Loucy (cell line): ENCODE measurements at regions not wholly inside any gene's neighbourhood (a gene's known extent, or its start where the extent isn't known, plus 50 kb on each side); places are given as distances from the start of the nearest gene placed in this dataset.
A peak's percentile ranks its signal among the peaks of the same experiment; 100 is the strongest.
"Not testable (repeated sequence)": the region's sequence is repeated elsewhere in the genome, so short reads cannot be mapped to it uniquely, and the experiment has no call there.

ENCODE experiments used
- H2AFZ ChIP-seq: fragments of 200-600 bp; sonication (generic); 2 replicates; pipeline ENCODE4 v1.6.0; 2016; ENCODE audit warnings: antibody characterized with exemption, mild to moderate bottlenecking, low read length, moderate library complexity
- H3F3A ChIP-seq: fragments of 200-600 bp; 2 replicates; pipeline ENCODE4 v1.6.0; 2016; ENCODE audit warnings: antibody characterized with exemption, low read depth, mild to moderate bottlenecking
- H3K27me3 ChIP-seq: fragments of 200-600 bp; sonication (generic); 2 replicates; pipeline ENCODE4 v1.6.1; 2014; ENCODE audit warnings: low read length, mild to moderate bottlenecking; ENCODE audit not compliant: insufficient read depth, poor library complexity, severe bottlenecking
- H3K36me3 ChIP-seq: fragments of 200-600 bp; sonication (generic); 2 replicates; pipeline ENCODE4 v1.6.1; 2016; ENCODE audit warnings: low read length; ENCODE audit not compliant: insufficient read depth
- H3K4me1 ChIP-seq: fragments of 200-600 bp; sonication (generic); 2 replicates; pipeline ENCODE4 v1.5.1; 2014; ENCODE audit warnings: low read length, mild to moderate bottlenecking; ENCODE audit not compliant: insufficient read depth, poor library complexity, severe bottlenecking
- H3K4me2 ChIP-seq: fragments of 200-600 bp; sonication (generic); 2 replicates; pipeline ENCODE4 v1.6.0; 2014; ENCODE audit warnings: antibody characterized with exemption, low read length, low read depth, mild to moderate bottlenecking; ENCODE audit not compliant: poor library complexity, severe bottlenecking
- H3K4me3 ChIP-seq: fragments of 200-600 bp; sonication (generic); 2 replicates; pipeline ENCODE4 v1.5.1; 2014; ENCODE audit warnings: low read length, mild to moderate bottlenecking, mixed read lengths; ENCODE audit not compliant: poor library complexity, severe bottlenecking
- H3K79me2 ChIP-seq: fragments of 200-600 bp; sonication (generic); 2 replicates; pipeline ENCODE4 v1.6.1; 2014; ENCODE audit warnings: low read length; ENCODE audit not compliant: insufficient read depth
- H3K9ac ChIP-seq: fragments of 200-600 bp; sonication (generic); 2 replicates; pipeline ENCODE4 v1.6.0; 2014; ENCODE audit warnings: mild to moderate bottlenecking, low read depth, low read length, moderate library complexity; ENCODE audit not compliant: poor library complexity, severe bottlenecking
- H3K9me2 ChIP-seq: fragments of 200-600 bp; sonication (generic); replicated peaks from 2 replicates; pipeline ENCODE4 v1.6.1; 2016; ENCODE audit warnings: low read depth, low read length, mixed read lengths
- H3K9me3 ChIP-seq: fragments of 200-600 bp; sonication (generic); 2 replicates; pipeline ENCODE4 v1.6.1; 2014; ENCODE audit warnings: mild to moderate bottlenecking, antibody characterized with exemption, low read length, low read depth; ENCODE audit not compliant: insufficient read depth
- H4K20me1 ChIP-seq: fragments of 200-600 bp; sonication (generic); 2 replicates; pipeline ENCODE4 v1.6.0; 2014; ENCODE audit warnings: antibody characterized with exemption, low read length, mild to moderate bottlenecking; ENCODE audit not compliant: insufficient read depth, poor library complexity, severe bottlenecking
- EZH2phosphoT487 ChIP-seq: fragments of 200-600 bp; IDR thresholded peaks from 2 replicates; pipeline ENCODE4 v1.6.1; 2018; ENCODE audit warnings: antibody characterized with exemption, mild to moderate bottlenecking, moderate library complexity, borderline replicate concordance
- TF ChIP-seq, protein P1 (sequence below): fragments of 200-600 bp; sonication (generic); conservative IDR thresholded peaks from 2 replicates; pipeline ENCODE4 v1.5.1; 2014; ENCODE audit warnings: mild to moderate bottlenecking, antibody characterized with exemption, low read length

DNA sequence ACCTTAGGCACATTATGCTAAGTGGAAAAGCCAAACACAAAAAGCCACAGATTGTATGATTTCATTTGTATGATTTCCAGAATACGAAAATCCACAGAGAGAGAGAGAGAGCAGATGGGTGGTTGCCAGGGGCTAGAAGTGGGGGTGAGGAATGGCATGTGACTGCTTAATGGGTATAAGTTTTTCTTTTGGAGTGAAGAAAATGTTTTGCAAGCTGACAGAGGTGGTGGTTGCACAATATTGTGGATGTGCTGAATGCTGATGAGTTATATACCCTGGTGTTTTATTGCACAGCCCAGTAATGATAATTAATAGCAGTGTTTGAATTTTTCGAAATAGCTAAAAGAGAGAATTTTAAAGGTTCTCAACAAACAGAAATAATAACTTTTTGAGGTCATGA, 386.1 kb upstream of the HS3ST1 start:
- Histone ChIP-seq H3K9me3 (no peaks in the 10 kb centered on the region), H3K4me2 (no peak overlapping the region), H3K36me3 (no peaks in the 10 kb centered on the region), H3K9me2 (no peaks in the 10 kb centered on the region), H3F3A (no peaks in the 10 kb centered on the region), H4K20me1 (no peaks in the 10 kb centered on the region), H3K4me3 (no peak overlapping the region), H3K9ac (no peak overlapping the region), H3K27me3 (no peaks in the 10 kb centered on the region), H3K79me2 (no peaks in the 10 kb centered on the region), H2AFZ (no peak overlapping the region), H3K4me1 (no peaks in the 10 kb centered on the region)
- no peak for TF ChIP-seq EZH2phosphoT487
- TF ChIP-seq, protein P1, sequence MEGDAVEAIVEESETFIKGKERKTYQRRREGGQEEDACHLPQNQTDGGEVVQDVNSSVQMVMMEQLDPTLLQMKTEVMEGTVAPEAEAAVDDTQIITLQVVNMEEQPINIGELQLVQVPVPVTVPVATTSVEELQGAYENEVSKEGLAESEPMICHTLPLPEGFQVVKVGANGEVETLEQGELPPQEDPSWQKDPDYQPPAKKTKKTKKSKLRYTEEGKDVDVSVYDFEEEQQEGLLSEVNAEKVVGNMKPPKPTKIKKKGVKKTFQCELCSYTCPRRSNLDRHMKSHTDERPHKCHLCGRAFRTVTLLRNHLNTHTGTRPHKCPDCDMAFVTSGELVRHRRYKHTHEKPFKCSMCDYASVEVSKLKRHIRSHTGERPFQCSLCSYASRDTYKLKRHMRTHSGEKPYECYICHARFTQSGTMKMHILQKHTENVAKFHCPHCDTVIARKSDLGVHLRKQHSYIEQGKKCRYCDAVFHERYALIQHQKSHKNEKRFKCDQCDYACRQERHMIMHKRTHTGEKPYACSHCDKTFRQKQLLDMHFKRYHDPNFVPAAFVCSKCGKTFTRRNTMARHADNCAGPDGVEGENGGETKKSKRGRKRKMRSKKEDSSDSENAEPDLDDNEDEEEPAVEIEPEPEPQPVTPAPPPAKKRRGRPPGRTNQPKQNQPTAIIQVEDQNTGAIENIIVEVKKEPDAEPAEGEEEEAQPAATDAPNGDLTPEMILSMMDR, result no peak

DNA sequence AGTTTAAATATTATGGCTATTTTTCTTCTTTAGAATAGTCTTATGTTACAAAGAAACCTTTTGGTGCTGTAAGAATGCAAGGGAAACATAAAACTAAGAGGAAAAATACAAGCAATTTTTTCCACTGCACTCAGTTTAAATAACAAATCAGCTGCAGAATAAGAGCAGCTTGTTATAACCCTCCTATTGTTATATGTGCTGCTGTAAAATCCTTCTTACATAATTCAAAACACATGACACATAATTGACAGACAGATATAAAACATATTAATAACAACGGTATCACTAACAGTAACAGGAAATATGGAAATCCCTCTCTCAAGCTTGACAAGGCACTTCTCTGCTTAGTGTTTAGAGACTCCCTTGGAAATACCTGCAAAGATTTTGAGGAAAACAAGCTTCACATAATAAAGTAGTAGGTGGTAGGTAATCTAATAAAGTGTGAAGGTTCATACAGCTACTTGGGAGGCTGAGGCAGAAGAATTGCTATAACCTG, 385.3 kb upstream of the HS3ST1 start:
- Histone ChIP-seq H3K4me3 (no peak overlapping the region), H3K9me3 (no peaks in the 10 kb centered on the region), H4K20me1 (no peaks in the 10 kb centered on the region), H3K4me1 (no peaks in the 10 kb centered on the region), H2AFZ (no peak overlapping the region), H3K4me2 (no peak overlapping the region), H3K9me2 (no peaks in the 10 kb centered on the region), H3F3A (no peaks in the 10 kb centered on the region), H3K79me2 (no peaks in the 10 kb centered on the region), H3K9ac (no peak overlapping the region), H3K27me3 (no peaks in the 10 kb centered on the region), H3K36me3 (no peaks in the 10 kb centered on the region)
- no peak for TF ChIP-seq EZH2phosphoT487
- TF ChIP-seq, protein P1, result no peak

DNA sequence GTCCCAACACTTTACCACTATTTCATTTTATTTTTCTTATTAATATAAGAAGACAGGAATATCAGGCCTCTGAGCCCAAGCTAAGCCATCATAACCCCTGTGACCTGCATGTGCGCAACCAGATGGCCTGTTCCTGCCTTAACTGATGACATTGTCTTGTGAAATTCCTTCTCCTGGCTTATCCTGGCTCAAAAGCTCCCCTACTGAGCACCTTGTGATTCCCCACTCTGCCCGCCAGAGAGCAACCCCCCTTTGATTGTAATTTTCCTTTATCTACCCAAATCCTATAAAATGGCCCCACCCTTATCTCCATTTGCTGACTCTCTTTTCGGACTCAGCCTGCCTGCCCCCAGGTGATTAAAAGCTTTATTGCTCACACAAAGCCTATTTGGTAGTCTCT, 382.8 kb upstream of the HS3ST1 start:
- not testable (repeated sequence) for H3K9me2 ChIP-seq, H3K4me3 ChIP-seq, H3K4me1 ChIP-seq, H3F3A ChIP-seq, H3K36me3 ChIP-seq, H3K9ac ChIP-seq, H4K20me1 ChIP-seq, H2AFZ ChIP-seq, H3K4me2 ChIP-seq, H3K27me3 ChIP-seq, H3K79me2 ChIP-seq, H3K9me3 ChIP-seq

DNA sequence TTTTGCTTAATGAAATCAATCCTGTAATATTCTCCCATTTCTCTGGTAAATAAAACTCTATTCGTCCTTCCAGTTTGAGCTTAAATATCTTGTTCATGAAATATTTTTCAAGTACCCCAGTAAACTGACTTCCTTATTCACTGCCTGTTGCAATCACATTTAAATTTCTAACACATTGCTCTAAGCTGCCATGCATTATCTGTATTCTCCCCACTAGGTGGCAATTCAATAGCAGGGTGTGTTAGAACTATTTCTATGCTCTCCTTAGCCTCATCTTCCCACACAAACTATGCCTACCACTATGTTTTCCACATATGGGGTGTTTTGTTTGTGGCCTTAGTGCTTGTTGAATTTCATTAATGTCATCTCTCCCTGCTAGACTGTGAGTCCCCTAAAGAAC, 377.1 kb upstream of the HS3ST1 start:
- H3K4me3 ChIP-seq, result no peak overlapping the region
- H2AFZ ChIP-seq, result no peak overlapping the region
- no peaks in the 10 kb centered on the region for H3K27me3 ChIP-seq
- H3K9ac ChIP-seq, result no peak overlapping the region
- no peaks in the 10 kb centered on the region for H3K36me3 ChIP-seq
- no peaks in the 10 kb centered on the region for H3K9me2 ChIP-seq
- no peaks in the 10 kb centered on the region for H4K20me1 ChIP-seq
- no peaks in the 10 kb centered on the region for H3F3A ChIP-seq
- H3K79me2 ChIP-seq, result no peaks in the 10 kb centered on the region
- no peaks in the 10 kb centered on the region for H3K4me1 ChIP-seq
- TF ChIP-seq, protein P1, result peak; percentile 56
- TF ChIP-seq EZH2phosphoT487, result no peak
- no peaks in the 10 kb centered on the region for H3K9me3 ChIP-seq
- no peak overlapping the region for H3K4me2 ChIP-seq
